Activated CD4-positive, alpha-beta T cell treated with anti-CD3 and anti-CD28 coated beads, Interleukin-2, amount 50 U/mL, for 16 hours (primary cell): ENCODE measurements at regions not wholly inside any gene's neighbourhood (a gene's known extent, or its start where the extent isn't known, plus 50 kb on each side); places are given as distances from the start of the nearest gene placed in this dataset.

Source experiments
- DNase-seq: peaks from one replicate; pipeline ENCODE4 v3.0.0-alpha.2; 2020

- no peak for DNase-seq
Measured at GRCh38 chr17:83144421-83145357, 65.3 kb downstream of the METRNL start.

GRCh38 chr17:83145358-83145738, 65.9 kb downstream of the METRNL start:
- no peak for DNase-seq

- no peak for DNase-seq
Measured at GRCh38 chr17:83145831-83146230, 66.4 kb downstream of the METRNL start.

GRCh38 chr17:83146347-83146746, 66.9 kb downstream of the METRNL start:
- DNase-seq: no peak

DNA sequence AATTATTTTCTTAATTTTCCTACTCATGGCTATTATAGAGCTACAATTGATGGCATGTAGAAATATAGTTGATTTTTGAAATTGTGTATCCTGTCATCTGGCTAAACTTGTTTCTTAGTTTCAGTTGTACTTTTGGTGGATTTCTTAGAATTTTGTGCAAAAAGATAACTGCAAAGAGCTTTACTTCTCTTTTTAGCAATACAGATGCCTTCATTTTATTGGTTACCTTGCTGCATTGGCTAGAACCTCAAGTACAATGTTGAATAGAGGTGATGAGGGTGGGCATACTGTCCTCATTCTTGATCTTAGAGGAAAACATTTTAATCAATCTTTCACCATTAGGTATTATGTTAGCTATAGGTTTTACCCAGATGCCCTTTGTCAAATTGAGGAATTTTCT, 67.9 kb downstream of the METRNL start:
- DNase-seq: peak; percentile 18

DNA sequence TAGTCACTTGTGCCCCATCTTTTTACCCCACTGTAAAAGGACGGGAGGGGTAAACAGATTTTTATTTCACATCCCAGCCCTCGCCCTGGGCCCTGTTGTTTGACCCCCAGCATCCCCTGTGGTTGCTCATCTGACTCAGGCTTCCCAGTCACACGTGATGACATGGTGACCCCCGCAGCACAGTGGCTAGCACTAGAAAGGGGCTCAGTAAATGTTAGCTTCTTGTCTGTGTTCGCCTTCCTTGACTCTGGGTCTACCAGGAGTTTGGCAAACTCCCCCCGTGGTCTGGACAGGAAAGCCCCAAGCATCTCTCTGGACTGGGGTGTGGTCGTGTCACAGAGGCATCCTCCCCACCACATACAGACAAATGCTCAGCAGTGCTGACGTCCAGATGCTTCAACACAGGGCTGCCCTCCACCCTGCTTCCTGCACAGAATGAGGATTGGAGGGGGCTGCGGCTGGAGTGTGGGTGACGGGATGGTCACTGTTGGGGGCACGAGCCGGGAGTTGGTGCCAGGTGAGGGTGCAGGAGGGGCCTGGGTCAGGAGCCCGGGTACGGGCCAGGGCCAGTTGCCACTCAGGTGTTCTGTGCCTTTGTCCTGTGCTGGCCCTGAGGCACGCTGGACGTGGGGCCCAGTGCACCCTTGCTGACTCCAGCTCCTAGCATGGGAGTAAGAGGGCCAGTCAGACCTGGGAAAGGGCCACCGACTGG, 69.1 kb downstream of the METRNL start:
- no peak for DNase-seq

GRCh38 chr17:83149029-83149725, 69.8 kb downstream of the METRNL start:
- no peak for DNase-seq

DNA sequence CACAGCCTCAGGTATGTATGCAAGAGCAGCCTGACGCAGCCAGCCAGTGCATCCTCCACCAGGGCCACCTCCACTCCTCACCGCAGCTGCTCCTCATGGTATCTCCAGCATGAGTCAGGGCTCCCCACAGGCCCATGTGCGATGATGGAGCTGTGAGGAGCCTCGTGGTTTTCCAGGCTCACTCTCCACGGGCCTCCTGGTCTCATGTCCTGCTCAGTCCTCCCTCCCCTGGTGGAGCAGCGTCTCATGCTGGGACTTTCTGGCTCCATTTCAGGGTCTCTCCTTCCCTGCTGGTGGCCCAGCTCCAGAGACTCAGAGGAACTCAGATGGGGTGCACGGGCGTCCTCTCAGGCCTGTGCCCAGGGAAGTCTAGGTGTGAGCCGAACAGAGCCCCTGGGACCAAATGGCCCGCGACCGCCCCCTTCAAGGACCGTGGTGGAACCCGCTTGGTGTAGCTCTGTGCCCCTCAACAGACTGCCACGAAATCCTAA, 70.4 kb downstream of the METRNL start:
- DNase-seq: no peak

GRCh38 chr17:83150369-83151055, 71.1 kb downstream of the METRNL start:
- no peak for DNase-seq

- DNase-seq: no peak
Measured at GRCh38 chr17:83151056-83151441, 71.6 kb downstream of the METRNL start.

DNA sequence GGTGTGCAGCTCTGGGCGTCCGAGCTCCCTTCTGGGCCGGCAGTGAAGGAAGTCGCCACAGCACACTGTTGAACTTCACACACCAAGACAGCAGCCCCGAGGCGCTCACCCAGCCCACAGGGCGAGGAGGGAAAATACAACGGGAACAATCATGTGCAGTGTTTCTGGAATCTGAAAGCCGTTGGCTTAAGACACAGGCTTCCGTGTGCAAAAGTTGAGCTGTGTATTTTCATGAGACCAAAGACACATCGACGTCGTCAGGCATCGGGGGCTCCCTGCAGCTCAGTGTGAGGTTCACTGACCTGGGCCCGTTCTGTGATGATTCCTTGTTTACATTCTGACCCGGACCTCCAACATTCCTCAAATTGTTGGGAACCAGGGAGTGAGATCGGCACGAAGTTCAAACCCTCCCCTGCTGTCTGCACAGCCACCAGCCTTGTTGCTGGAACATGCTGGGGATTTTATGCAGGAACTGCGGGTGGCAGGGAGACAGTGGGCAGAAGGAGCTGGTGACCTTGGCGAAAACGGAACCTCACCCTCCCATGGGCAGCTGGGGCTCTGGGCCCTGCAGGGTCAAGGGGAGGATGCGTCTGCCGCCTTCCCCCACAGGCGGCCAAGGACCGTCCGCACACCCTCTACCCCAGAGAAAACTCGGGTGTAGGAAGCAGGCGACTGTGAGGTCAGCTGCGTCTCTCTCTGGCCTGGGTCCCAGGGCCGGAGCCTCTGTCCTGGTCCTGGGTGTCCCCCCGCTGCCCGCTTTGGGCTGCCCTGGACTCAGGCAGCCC, 72.2 kb downstream of the METRNL start:
- no peak for DNase-seq

GRCh38 chr17:83152227-83152744, 72.9 kb downstream of the METRNL start:
- no peak for DNase-seq

- DNase-seq: no peak
Measured at GRCh38 chr17:83152745-83153611, 73.6 kb downstream of the METRNL start.

DNA sequence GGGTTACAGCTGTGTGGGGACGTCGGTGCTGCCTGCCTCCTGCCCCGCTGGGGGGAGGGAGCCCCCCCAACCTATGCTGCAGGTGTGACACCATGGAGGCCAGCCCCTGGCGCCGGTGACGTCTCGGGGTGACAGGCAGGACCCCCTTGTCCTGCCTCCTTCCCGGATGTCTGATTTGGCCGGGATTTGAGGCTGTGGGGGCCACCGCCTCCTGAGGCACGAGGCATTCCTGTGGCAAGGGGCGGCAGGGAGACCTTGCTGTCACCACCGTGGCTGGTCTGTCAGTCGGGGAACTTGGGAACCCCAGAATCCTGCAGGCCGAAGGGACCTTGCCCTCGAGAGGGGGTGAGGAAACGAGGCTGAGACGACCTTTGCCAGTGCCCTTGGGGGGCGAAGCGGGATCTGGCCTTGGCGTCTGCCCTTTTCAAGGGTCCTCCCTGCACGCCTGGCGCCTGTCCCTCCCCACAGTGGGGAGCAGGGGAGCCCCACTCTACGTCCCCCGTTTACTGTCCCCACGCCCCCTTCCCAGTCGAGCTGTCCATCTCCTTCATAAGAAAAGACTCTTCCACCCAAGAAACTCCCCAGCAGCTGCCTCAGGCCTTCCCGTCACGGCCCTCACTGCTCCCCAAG, 74.4 kb downstream of the METRNL start:
- no peak for DNase-seq

- no peak for DNase-seq
Measured at GRCh38 chr17:83154311-83155127, 75.1 kb downstream of the METRNL start.

DNA sequence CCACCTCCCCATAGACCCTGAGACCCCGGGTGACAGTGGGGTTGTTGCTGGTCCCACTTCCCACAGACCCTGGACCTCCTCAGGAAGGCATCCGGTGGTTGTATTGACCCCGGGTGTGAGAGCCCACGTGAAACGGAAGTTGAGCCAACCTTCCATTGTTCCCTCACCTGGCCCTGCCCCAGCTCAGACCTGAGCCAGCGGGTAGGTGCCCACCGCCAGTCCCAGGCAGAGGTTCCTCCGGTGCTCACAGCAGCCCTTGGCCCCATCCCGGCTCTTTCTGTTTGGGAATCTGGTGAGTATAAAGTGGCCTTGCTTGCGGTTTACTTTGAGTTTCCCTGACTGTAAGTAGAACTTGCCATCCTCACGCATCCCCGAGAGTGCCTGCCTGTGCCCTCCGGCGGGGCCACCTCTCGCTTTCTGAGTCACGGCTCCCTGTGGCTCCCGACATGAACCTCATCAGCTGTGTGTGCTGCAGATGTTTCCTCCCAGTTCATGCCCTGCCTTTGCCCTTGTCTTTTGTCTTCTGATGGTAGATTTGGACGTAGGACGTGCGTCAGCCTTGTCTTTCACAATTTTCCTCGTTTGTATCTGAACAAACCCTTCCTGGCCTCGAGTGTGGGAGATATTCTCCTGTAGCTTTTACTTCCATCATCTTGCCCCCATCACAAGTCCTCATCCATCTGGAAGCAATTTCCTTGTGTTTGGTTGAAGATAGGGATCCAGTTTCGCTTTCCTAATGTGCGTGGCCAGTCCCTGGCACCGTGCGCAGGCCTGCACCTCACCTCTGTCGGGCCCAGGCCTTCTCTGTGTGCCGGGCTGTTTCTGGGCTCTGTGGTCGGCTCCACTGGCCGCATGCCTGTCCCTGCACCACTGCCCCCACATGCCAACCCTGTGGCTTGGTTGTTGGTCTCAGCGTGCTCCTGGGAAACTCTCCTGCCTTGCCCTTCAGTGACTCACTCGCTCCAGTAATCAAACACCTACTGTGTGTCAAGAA, 76.0 kb downstream of the METRNL start:
- DNase-seq: peak; percentile 36

DNA sequence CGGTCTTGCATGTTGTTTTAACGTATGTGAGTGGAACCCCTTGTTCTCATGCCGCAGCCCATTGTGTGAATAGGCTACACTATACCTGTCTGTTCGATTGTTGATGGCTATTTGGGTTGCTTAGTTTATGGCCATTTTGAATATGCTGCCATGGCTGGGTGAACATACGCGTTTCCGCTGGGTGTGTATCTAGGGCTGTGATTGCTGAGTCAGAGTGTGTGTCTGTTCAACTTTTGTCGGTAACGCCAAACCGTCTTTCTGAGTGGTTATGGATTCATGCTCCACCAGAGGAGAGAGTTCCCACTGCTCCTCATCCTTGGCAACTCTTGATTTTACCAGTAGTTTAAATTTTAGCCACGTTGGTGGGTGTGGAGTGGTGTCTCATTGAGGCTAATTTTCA, 77.0 kb downstream of the METRNL start:
- no peak for DNase-seq
